ENCODE measurements at regions not wholly inside any gene's neighbourhood (a gene's known extent, or its start where the extent isn't known, plus 50 kb on each side); places are given as distances from the start of the nearest gene placed in this dataset.

- H3K36me3 ChIP-seq: no peaks in the 10 kb centered on the region
- no peak overlapping the region for H3K27ac ChIP-seq
- no peak for DNase-seq
- no peaks in the 10 kb centered on the region for H3K4me1 ChIP-seq
- no peak for TF ChIP-seq POLR2AphosphoS5 (IDR thresholded peaks at IDR 0.05)
- no peak for TF ChIP-seq CTCF (IDR thresholded peaks at IDR 0.05 in 8 of 11, conservative IDR thresholded peaks at IDR 0.05 in 3 of 11)
- no peak for TF ChIP-seq POLR2A (IDR thresholded peaks at IDR 0.05)
- H3K4me3 ChIP-seq: no peak overlapping the region
- H3K9me3 ChIP-seq: no peaks in the 10 kb centered on the region
- 68 to 83% (median 76%) methylated on average over 1 of the region's 1 CpG for WGBS, 5 donors
- intact Hi-C loops (cut with DNase I; ENCODE audit: low total_unique reads): no loop called here
- no peaks in the 10 kb centered on the region for H3K27me3 ChIP-seq (replicated peaks in 1 of 7)
These were observed 569.4 kb upstream of the RGS18 start for GRCh38 chr1:191588905-191589304.

GRCh38 chr1:191589536-191589935 is 568.7 kb upstream of the RGS18 start:
- intact Hi-C loops (cut with DNase I; ENCODE audit: low total_unique reads): no loop called here
- WGBS, 5 donors: 85 to 96% (median 91%) methylated on average over 4 of the region's 4 CpGs

GRCh38 chr1:191590578-191590977 is 567.7 kb upstream of the RGS18 start:
- H3K4me3 ChIP-seq: no peak overlapping the region
- no peaks in the 10 kb centered on the region for H3K4me1 ChIP-seq
- intact Hi-C loops (cut with DNase I; ENCODE audit: low total_unique reads): no loop called here
- H3K9me3 ChIP-seq: no peaks in the 10 kb centered on the region
- H3K36me3 ChIP-seq: no peaks in the 10 kb centered on the region
- H3K27ac ChIP-seq: no peak overlapping the region
- TF ChIP-seq POLR2A (IDR thresholded peaks at IDR 0.05) (no peak), CTCF (IDR thresholded peaks at IDR 0.05 in 8 of 11, conservative IDR thresholded peaks at IDR 0.05 in 3 of 11) (no peak), POLR2AphosphoS5 (IDR thresholded peaks at IDR 0.05) (no peak)
- no peak for DNase-seq
- 60 to 76% (median 67%) methylated on average over 3 of the region's 3 CpGs for WGBS, 5 donors
- H3K27me3 ChIP-seq (replicated peaks in 1 of 7): no peaks in the 10 kb centered on the region

More at GRCh38 chr1:191589536-191589935, 568.7 kb upstream of the RGS18 start:
- DNase-seq: no peak
- TF ChIP-seq CTCF (IDR thresholded peaks at IDR 0.05 in 8 of 11, conservative IDR thresholded peaks at IDR 0.05 in 3 of 11) (no peak), POLR2AphosphoS5 (IDR thresholded peaks at IDR 0.05) (no peak), POLR2A (IDR thresholded peaks at IDR 0.05) (no peak)
- Histone ChIP-seq H3K4me3 (no peak overlapping the region), H3K9me3 (no peaks in the 10 kb centered on the region), H3K27ac (no peak overlapping the region), H3K4me1 (no peaks in the 10 kb centered on the region), H3K36me3 (no peaks in the 10 kb centered on the region), H3K27me3 (replicated peaks in 1 of 7) (no peaks in the 10 kb centered on the region)

- Histone ChIP-seq H3K36me3 (no peaks in the 10 kb centered on the region), H3K9me3 (peaks cover 0 to 10% (median 0%) of the 10 kb centered on the region in 8 donors), H3K4me1 (no peaks in the 10 kb centered on the region), H3K27me3 (replicated peaks in 1 of 7) (no peaks in the 10 kb centered on the region), H3K4me3 (no peak overlapping the region), H3K27ac (no peak overlapping the region)
- TF ChIP-seq POLR2AphosphoS5 (IDR thresholded peaks at IDR 0.05) (no peak), CTCF (IDR thresholded peaks at IDR 0.05 in 8 of 11, conservative IDR thresholded peaks at IDR 0.05 in 3 of 11) (no peak), POLR2A (IDR thresholded peaks at IDR 0.05) (no peak)
- intact Hi-C loops (cut with DNase I; ENCODE audit: low total_unique reads): no loop called here
- WGBS, 5 donors: 86 to 98% (median 93%) methylated on average over 1 of the region's 1 CpG
- DNase-seq: no peak
These were observed 566.2 kb upstream of the RGS18 start for GRCh38 chr1:191592039-191592438.
